DND-41 (cell line): ENCODE measurements at regions not wholly inside any gene's neighbourhood (a gene's known extent, or its start where the extent isn't known, plus 50 kb on each side); places are given as distances from the start of the nearest gene placed in this dataset.

ENCODE experiments used
- EZH2 ChIP-seq: IDR thresholded peaks from 3 replicates; pipeline ENCODE4 v1.6.1; 2012; ENCODE audit warnings: borderline replicate concordance, low read depth, mild to moderate bottlenecking, moderate library complexity, low read length, inconsistent platforms; ENCODE audit not compliant: severe bottlenecking
- TF ChIP-seq, protein P1 (sequence below): IDR thresholded peaks from 2 replicates; pipeline ENCODE4 v1.5.1; 2012; ENCODE audit warnings: borderline replicate concordance, low read length, moderate library complexity, mild to moderate bottlenecking; ENCODE audit not compliant: poor library complexity, severe bottlenecking; ENCODE audit errors: extremely low read depth

DNA sequence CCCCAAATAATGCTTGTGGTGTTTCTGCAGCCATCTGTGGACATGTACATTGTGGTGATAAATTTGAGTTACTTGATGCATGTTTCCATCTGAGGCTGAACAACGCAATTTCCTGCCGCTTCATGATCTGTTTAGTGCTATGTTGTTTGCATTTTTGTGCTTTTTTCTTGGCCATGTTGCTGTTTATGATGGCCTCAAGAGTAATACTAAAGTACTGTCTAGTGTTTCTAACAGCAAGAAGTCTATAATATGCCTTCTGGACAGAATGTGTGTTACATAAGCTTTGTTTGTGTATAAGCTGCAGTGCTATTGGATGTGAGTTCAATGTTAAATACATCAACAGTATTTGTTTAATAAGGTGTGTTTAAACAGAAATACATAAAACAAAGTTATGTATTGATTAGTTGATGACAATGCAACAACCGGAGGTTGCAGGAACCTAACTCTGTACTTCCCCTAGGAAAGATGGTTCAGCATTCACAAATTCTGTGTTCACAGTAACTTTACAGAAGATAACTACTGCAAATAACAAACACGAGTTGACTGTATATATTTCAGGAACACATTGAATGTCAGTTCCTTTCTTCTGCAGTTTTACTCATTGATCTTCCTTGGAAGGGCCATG lies 114.8 kb upstream of the USP24 start:
- TF ChIP-seq, protein P1, sequence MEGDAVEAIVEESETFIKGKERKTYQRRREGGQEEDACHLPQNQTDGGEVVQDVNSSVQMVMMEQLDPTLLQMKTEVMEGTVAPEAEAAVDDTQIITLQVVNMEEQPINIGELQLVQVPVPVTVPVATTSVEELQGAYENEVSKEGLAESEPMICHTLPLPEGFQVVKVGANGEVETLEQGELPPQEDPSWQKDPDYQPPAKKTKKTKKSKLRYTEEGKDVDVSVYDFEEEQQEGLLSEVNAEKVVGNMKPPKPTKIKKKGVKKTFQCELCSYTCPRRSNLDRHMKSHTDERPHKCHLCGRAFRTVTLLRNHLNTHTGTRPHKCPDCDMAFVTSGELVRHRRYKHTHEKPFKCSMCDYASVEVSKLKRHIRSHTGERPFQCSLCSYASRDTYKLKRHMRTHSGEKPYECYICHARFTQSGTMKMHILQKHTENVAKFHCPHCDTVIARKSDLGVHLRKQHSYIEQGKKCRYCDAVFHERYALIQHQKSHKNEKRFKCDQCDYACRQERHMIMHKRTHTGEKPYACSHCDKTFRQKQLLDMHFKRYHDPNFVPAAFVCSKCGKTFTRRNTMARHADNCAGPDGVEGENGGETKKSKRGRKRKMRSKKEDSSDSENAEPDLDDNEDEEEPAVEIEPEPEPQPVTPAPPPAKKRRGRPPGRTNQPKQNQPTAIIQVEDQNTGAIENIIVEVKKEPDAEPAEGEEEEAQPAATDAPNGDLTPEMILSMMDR, result no peak
- TF ChIP-seq EZH2, result no peak
